GM19467 (cell line): ENCODE measurements at regions not wholly inside any gene's neighbourhood (a gene's known extent, or its start where the extent isn't known, plus 50 kb on each side); places are given as distances from the start of the nearest gene placed in this dataset.
"Not testable (repeated sequence)": the region's sequence is repeated elsewhere in the genome, so short reads cannot be mapped to it uniquely, and the experiment has no call there.

ENCODE experiments used
- ATAC-seq: cut with Tn5 transposase; IDR thresholded peaks from one replicate; pipeline ENCODE4 v1.9.1; 2021; ENCODE audit warnings: mild to moderate bottlenecking, moderate library complexity; ENCODE audit not compliant: unreplicated experiment

DNA sequence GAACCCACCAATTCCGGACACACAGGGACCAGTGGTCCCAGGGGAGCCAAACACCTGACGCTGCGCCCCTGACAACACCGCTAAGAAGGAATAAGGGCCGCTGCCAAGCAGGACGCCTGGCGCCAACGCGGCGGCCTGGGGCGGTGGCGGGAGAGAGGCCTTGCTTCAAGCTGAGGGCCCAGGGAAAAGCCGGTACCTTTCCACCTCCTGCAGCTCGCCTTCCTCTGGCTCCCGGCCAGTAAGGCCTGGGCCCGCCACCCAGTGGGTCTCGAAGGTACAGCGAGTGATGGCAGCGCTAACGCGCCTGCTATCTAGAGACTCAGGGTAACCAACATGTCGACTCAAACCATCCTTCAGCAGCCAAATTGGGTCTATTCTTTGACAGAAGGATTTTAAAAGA is 1074.1 kb downstream of the SI start:
- ATAC-seq, result no peak

DNA sequence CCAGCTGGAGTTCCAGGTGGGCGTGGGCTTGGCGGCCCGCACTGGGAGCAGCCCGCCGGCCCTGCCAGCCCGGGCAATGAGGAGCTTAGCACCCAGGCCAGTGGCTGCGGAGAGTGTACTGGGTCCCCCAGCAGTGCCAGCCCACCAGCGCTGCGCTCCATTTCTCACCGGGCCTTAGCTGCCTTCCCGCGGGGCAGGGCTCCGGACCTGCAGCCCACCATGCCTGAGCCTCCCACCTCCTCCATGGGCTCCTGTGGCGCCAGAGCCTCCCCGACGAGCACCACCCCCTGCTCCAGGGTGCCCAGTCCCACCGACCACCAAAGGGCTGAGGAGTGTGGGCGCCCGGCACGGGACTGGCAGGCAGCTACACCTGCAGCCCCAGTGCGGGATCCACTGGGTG is 1075.3 kb downstream of the SI start:
- not testable (repeated sequence) for ATAC-seq

DNA sequence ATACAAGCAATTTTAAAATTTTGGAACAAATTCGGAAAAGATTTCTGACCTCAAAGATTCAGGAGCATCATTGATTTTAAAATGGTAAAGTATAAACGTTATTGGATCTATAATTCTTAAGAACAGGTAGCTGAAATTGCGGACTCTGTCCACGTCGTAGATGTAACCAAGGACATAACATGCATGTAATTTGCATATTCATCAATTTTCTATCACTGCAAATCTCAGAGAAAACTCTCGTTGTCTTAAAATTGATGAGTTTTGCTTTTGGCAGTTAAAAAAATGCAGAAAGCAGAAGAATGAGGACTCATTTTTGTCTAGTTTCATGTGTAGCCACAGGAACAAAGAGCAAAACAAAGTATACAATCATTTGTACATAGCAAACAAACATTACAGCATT is 1094.4 kb downstream of the SI start:
- ATAC-seq, result no peak

DNA sequence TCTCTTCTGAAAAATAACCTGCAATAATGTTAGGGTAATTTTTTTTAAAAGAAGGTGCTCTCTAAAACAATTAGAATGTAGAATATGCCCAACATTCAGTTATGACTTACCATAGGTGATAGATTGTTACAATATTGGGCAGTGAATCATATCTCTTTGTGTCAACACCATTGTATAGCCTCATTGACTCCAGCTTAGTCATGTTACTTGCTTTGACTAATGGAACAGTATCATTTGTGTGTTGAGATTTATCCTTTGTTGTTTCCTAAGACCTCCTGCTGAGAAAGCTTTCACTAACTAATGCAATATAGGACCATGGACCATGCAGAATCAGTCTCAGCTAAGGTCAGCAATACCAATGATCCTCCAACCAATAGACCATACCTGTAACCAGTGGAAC is 1106.4 kb downstream of the SI start:
- ATAC-seq, result no peak

DNA sequence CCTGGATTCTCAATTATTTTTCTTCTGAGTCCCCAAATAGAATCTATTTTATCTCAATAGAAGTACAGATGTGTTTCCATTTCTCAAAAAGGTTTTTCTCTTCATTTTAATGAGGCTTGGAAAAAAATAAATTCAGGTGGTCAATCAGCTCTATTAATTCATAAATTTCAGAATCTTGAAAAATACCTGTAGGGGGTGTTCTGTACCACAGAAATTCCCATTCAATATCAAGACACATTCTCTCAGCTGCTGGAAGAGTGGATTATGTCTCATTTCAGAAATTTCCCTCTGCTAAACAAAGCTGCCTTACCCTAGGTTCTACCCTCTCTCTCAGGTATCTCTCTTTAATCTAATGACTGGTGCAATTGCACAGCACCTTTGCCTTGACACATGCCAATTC is 1121.2 kb downstream of the SI start:
- no peak for ATAC-seq

DNA sequence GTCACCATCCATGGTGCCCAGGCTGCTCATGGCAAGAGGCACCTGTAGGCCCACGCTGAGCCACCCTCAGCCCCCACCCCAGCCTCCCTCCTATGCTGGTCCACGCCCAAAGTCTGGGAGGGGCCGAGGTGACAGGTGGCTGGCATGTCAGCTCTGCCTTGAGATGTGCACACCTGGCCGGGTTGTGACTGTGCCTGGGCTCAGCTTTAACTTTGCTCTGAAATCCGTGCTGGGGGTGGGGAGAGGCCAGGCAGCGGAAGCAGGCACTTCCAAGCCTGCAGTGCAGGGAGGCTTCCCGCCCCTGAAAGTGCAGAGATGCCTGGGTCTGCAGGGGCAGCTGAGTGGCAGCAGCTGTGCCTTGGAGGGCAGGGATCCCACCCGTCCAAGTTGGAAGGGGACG is 1124.8 kb downstream of the SI start:
- ATAC-seq, result no peak

DNA sequence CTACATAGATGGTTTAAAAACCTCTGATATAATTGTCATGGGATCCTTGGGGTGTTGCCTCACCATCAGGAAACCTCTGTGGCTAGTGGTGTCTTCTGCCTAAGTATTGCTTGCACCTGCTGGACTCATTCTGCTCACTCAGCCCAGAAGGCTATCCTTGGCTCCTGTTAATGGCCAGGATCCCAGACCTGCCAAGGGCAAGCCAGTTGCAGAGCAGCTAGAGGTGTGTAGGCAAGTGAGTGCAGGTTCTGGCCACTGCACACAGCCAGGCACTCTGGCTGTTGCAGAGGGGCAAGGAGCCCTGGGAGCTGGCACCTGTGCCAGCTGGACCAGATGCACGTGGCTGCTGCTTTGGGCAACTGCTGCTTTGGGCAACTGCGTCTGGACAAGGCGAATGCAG is 1125.8 kb downstream of the SI start:
- no peak for ATAC-seq

DNA sequence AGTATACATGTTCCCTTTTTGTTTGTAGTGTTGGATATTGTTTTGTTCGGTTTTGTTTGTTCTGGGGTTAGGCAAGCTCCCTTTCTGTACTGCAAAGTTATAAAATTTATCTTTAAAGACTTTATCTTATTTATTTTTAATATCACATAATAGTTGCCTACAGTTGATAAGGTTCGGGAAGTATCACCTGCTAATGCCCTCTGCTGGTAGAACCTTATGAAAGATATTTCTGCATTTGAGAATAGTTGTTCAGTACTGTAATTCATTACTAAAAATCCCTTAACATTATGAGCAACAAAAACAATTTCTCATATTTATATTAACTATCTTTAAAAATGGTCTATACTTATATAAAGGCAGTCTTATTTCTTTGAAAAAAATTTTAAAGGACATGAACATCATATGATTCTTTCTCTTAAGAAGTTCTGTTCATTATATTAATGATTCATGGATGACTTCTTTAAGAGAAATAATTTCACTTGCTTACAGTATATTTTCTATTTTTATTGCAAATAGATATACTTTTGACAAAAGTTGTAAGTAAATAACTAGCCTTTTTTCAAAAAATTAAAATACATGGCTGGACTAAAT is 1126.8 kb downstream of the SI start:
- ATAC-seq, result no peak

DNA sequence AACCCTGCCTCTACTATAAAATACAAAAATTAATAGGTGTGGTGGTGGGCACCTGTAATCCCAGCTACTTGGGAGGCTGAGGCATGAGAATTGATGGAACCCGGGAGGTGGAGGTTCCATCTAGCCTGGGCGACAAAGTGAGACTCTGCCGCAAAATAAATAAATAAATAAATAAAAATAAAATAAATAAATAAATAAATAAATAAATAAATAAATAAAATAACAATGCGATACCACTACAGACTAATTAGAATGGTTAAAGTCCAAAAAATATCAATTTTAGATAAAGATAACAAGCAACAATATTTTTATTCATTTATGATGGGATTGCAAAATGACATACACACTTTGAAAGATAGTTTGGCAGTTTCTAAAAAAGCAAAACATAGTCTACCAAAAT is 1131.5 kb downstream of the SI start:
- ATAC-seq, result no peak

DNA sequence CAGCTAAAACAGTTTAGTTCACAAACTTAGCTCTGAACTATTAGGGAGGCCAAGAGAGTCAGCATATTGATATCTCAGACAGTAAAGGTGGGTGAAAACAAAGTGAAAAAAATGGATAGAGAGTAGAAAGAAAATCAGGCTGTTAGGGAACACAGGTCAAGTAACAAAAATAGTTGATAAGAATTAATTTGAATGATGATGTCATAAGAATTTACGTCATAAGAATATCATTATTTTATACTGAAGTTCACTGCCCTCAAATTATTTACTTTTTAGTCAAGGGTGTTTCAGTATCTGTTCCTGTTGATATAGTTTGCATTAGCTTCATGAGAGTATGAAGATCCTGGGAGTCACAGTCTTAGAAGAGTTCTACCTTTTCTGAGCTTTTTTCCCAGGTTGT is 1134.6 kb downstream of the SI start:
- no peak for ATAC-seq

DNA sequence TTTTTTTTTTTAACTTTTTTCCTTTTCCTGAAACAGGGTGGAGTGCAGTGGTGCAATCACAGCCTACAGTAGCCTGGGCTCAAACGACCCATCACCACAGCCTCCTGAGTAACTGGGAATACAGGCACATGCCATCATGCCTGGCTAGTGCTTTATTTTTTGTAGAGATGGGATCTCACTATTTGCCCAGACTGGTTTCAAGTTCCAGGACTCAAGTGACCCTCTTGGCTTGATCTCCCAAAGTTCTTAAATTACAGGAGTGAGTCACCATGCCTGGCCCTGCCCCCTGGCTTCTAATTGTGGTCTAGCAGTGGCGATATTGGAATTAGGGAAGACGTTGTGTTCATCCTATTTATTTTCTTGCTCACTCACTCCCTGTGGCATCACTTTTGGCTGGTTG is 1138.4 kb downstream of the SI start:
- no peak for ATAC-seq

DNA sequence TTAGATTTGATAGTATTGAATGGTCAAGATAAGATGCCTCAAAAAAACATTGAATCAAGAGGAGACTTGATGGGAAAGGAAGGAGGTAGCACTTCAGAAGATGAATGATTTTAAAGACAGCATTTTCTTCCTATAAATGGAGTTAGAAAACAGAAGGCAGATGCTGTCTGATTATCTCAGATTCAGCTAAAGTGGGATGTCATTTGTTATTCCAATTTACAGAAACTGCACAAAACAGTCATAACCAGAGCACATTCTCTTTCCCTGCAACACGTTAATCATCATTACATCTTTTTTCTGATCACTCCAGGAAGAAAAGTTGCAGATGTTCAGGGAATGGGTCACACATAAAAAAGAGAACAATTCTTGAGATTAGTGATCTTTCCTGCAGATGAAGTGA is 1141.8 kb downstream of the SI start:
- no peak for ATAC-seq

DNA sequence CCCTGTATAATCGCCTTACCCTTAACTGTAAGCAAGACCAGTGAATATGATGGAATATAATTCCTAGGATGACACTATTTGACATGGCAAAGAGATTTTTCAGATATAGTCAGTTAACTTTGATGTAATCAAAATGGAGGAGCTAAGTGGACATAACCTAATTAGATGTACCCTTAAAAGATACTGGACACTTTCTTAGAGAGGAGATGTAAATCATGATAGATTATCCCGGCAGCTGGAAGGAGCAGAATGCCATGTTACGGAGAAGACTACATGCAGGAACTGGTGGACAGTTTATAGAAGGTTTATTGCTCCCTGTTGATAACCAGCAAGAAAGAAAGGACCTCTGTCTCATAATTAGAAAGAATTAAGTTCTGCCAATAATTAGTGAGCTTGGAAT is 1142.9 kb downstream of the SI start:
- ATAC-seq, result no peak

DNA sequence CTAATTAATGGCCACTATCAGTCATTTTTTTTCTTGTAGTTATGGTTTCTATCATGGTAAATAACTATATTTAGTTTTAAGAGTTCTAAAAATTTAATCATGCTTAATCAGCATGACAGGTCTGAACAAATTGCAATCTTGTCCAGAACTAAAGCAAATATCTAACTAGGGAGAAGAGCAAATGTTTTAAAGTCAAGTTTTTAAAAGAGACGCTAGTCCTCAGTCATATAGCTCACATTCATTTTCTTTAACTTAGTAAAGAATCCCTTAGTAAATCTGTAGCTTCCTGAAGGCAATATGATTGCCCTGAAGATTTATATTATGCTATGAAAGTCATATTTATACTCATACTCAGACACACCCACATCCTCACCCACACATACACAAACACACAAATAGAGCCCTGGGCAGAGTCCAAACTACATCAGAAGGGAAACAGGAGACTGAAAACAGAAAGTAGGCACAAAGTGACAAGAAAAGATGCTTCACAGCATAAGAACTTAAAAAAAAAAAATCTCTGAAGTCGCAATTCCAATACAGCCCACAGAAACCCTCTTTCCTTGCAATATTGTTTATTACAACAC is 1149.1 kb downstream of the SI start:
- ATAC-seq, result no peak

DNA sequence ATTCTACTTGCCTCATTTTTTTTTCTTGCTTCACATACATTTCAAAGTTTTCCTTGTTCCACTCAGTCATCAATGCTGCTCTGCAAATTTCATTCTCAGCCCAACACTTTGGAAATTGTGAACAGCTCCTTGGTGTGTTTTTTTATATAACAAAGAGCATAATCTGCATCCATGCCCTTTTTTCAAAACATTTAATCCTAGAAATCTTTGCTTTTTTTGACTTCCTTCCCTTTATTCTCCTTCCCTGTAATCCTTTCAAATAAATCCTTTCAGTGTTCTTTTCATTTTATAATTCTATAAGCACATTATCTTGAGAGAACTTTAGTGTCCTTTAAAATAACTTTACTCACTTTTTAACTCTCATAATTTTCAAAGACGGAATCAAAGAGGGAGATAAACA is 1150.8 kb downstream of the SI start:
- ATAC-seq, result no peak

DNA sequence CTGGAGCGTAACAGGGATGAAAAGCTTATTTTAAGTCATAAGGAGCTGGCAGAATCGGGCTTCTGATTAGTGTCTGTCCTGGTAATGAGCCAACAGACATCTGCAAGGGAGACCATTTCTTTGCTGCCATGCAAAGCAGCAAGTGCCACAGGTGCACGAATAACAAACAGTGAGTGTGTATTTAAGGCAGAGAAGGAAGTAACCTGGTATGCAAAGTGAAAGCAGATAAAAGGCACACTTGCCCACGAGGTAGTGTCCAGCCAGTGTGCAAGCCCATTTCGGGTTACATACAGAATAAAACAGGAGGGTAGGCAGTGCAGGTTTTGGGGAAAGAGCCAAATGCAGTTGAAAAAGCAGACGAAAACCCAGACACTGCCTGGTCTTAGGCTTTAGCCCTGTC is 1153.7 kb downstream of the SI start:
- no peak for ATAC-seq

DNA sequence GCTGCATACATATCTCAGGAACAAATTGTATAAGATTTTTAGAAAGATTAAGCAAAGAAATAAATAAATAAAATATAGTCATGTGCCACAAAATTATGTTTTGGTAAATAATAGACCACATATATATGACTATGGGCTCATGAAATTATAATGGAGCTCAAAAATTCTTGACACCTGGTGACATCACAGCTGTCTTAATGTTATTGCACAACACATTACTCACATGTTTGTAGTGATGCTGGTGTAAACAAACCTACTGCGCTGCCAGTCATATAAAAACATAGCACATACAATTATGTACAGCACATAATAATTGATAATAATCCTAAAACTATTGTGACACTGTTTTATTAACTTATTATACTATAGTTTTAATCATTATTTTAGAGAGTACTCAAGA is 1159.1 kb downstream of the SI start:
- ATAC-seq, result no peak

DNA sequence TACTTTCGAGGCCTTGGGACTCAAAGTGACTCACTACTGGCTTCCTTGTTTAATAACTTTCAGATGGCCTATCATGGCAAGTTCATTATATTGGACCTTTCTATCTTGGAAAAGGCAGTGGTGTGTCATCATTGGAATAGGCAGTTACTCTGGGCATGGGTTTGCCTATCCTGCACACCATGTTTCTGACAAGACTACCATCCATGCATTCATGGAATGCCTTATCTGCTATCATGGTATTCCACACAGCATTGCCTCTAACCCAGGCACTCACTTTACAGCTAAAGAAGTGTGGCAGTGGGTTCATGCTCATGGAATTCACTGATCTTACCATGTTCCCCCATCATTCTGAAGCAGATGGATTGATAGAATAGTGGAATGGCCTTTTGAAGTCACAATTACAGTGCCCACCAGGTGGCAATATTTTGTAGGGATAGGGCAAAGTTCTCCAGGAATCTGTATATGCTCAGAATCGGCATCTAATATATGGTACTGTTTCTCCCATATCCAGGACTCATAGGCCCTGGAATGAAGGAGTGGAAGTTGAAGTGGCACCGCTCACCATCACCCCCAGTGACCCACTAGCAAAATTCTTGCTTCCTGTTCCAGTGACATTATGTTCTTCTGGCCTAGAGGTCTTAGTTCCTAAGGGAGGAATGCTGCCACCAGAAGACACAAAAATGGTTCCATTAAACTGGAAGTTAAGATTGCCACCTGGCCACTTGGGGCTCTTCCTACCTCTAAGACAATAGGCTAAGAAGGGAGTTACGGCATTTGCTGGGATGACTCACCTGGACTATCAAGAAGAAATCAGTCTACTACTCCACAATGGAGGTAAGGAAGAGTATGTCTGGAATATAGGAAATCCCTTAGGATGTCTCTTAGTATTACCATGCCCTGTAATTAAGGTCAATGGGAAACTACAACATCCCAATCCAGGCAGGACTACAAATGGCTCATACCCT is 1161.4 kb downstream of the SI start:
- ATAC-seq, result no peak

DNA sequence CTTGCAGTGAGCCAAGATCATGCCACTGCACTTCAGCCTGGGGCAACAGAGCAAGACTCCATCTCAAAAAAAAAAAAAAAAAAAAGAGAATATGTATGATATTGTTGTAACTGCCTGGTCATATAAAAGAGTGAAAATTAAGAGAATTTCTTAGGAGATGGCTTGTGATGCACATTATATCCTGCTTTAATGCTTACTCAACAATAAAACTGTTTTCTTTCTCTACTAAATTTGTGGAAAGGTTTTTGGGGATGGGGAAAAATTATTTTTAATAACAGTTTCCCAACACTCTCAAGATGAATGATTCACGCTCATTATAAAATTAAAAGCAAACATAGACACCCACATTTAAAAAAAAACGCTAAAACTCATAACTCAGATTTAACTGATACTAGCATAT is 1163.0 kb downstream of the SI start:
- no peak for ATAC-seq

DNA sequence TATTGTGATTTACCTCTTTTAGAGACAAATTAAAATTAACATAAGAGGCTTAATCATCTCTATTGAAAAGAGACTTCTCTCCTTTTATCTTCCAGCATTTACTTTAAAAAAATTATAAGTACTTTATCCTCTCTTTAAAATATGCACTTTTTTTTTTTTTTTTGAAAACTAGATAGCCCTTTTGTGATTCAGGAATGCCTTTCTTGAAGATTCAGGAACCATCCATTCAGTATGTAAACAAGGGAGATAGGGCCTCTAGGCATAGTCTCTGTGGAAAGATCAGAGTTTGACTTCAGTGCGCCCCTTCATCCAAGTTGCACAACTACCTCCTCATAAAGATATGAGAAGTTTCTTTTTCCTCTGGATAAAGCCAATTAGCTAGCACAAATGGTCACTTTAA is 1163.7 kb downstream of the SI start:
- no peak for ATAC-seq

DNA sequence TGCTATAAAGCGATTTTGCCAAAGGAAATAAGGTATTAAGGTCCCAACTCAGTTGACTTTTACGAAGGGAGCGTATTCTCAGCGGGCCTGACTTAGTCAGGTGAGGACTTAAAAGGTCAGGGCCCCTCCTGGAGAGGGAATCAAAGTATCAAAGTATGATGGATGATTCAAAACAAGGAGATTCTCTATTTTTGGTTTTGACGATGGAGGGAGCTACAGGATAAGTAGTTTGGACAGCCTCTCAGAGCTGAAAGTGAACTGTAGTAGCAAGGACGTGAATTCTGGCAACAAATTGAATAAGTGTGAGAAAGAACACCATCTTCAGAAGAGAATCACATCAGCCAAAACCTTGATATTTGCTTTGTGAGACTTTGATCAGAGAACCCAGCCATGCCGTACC is 1186.5 kb downstream of the SI start:
- ATAC-seq, result no peak

DNA sequence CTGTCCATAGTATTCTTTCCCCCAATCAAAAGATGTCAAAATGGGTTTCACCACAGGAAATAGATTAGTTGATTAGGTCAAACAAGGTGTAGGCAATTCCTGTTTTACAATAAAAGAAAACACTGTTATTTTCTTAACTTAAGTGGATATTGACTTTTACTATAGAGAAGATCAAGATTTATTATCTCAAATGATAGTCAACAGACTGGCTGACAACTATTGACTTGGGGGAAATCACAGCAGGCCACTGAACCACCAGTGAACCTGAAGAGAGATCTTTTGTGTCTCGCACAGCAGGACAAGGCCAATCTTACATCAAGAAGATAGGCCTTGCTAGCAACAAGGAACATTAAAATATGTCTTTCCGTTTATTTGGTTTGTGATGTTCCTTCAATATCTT is 1187.6 kb downstream of the SI start:
- ATAC-seq, result no peak
